GM18499 (cell line): ENCODE measurements at regions not wholly inside any gene's neighbourhood (a gene's known extent, or its start where the extent isn't known, plus 50 kb on each side); places are given as distances from the start of the nearest gene placed in this dataset.

ENCODE experiments used
- ATAC-seq: cut with Tn5 transposase; IDR thresholded peaks from one replicate; pipeline ENCODE4 v1.9.1; 2021; ENCODE audit warnings: moderate number of reproducible peaks; ENCODE audit not compliant: insufficient read depth, unreplicated experiment

DNA sequence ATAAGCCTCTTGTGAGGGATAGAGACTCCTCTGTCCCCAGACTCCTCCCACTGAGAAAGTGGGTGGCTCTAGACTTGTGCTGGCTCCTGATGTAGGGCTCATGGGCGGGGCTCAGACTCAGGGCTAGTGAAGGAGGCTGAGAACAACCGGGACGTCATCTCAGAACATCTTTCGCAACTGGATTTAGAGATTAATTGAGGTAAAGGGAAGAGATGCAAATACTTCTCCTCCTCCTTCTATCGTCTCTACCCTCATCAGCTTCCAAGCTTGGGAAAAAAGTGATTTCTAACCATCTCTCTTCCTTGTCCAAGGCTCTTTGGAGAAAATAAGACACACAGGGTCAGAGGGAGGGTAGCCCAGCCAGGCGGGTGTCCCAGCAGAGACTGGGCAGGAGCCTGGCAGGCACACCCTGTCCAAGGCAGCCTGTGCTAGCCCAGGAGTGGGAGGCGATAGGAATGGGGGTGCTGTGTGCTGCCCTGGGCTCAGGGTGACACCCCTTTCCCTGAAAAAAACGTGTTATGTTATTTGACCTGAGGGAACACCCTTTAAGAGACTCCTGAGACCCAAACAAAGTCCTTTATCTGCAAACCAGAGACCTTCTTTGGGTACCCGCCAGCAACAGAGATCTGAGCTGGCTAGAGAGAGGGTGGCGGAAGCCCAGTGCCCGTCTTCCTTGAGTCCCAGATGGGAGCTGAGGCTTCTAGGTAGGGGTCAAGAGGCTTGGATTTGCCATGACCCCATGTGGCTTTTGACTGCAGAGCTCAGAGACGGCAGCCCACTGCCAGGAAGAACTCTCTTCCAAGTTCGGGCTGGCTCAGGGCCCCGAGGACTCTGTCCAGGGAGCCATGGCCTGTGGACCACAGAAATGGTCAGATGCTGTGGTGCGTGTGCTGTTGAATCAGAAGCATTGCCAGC lies 160.9 kb downstream of the ADAMTS15 start:
- ATAC-seq, result no peak

DNA sequence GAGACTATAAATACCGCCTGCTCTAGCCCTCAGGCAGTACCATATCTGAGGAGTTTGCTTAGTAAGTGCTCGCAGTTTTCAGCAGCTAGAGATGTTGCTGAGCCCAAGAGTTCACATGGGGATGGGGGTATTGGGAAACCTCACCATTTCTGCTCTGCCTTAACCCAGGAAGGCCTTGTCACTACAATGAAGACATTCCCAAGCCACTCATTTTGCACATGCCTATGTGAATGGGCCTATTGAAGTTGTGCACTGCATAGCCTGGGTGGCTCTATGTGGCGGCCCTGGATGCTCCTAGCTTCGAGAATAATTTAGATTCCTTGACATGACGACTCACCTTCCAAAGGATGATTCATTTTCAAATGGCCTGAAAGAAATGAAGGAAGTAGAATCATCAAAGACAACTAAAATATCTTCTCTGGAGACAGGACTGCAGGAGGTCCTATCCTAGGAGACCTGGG lies 163.4 kb downstream of the ADAMTS15 start:
- no peak for ATAC-seq

DNA sequence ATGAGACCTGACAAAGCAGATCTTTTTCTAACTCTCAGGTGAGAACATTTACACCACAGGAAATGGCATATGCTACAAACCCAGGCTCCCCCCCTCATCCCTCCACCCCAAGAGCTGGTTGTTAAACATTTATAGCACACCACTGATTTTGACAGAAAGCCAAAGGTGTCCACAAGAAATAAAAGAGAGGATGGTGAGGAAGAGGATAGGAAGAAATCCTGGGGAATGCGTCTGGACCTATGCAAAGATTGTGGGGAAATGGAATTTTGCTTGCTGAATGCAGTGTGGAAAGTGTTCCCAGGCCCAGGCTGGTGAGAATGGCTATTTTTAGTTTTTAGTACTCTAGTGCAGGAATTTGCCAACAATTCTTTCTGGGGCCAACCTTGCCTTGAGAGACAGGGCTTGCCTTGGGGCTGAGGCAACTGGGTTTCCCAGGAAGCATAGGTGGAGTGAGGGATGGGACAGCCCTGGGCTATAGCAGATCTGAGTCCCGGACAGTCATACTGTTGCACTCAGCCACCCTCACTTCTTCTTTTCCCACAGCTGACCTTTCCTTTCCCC lies 163.9 kb downstream of the ADAMTS15 start:
- no peak for ATAC-seq

DNA sequence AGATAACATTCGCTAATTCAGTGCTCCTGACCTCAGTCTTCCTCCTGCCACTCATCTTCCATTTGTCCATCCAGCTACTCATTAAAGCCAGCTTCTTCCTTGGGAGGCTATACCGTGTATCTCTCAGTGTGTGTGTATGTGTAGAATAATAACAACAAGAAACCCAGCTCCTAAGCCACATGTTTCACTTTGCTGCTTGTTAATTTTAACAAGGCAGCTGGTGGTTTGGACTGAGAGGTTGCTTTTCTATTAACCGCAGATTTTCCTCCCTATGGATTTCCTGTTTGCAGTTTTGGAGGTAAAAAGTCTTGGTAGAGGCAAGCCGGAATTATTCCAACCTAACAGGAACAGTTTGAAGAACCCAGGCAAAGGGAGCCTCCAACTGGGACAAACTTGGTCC lies 165.0 kb downstream of the ADAMTS15 start:
- no peak for ATAC-seq

DNA sequence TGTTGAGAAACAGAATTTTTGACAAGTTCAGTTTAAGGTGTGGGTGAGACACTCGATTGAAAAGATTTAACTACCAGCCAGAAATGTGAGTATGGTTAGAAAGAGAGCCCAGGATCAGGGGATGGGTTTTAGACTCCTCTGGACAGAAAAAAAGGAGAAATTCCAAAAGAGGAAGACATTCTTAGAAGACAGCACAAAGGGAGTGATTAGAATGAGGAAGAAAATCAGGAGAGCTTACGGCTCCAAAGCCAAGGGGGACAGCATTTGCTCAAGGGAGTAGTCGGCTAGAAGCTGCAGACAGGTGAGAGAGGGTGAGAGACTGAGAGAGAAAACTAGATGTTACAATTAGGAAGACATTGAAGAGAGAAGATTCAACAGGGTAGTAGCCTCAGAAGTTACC lies 166.1 kb downstream of the ADAMTS15 start:
- ATAC-seq, result no peak

DNA sequence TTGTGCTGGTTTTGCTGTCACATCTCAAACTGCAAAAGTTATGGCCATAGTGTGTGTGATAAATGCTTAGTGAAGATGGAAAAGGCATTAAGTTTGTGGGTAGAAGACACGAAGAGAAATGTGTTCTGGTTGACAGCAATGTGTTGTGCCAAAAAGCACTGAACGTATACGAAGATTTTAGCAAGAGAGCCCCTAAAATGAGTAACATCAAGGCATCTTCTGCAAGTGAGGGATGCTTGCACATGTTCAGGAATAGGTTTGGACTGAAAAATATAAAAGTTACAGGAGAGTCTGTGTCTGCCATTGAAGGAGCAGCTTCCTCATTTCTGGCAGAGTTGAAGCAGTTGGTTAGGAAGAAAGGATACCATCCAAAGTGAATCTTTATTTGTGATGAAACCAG lies 167.1 kb downstream of the ADAMTS15 start:
- ATAC-seq, result no peak

DNA sequence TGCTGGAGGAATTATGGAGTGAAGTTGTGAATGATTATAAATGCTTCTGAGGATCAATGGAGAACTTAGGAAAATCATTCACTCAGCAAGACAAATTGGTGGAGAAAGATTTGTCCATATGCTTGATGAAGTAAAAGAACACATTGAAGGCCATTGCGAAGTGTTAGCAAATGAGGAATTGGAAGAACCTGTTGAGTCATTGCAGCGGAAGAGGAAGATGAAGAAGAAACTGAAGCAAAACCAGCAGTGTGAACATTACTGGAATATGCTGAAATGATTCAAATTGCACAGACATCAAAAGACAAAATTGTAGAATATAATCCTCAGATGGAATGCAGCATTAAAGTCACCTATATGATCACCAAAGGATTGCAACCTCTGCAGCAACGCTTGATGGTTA lies 168.1 kb downstream of the ADAMTS15 start:
- no peak for ATAC-seq

DNA sequence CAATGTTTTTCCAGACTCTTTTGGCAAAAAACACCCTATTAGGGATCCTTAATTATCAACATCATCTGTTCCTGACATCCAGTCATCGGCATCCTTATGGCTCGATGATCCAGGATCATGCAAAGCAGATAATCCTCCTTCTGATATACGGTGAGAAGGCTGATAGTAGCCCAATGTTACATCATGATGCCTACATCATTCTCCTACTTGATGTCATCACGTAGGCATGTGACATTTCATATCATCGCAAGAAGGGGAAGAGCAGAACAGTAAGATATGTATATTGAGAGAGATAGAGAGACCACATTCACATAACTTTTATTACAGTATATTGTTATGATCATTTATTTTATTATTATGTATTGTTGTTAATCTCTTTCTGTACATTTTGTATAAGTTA lies 168.6 kb downstream of the ADAMTS15 start:
- ATAC-seq, result no peak

DNA sequence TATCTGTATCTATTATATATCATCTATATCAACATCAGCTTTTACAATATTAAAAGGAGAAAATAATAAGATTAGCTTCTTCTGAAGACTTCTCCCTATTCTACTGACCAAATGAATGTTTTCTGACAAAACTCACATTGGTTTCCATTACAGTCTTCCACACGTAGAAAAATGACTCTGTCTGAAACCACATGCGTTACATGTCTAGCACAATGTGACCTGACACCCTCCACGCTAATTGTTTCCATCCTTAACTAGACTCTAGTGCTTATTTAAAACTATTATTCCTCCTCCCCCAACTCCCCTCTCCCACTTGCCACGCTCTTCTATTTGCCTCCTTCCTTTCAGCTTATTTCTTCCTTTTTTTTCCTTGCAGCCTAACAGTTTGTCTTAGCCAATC lies 172.1 kb downstream of the ADAMTS15 start:
- no peak for ATAC-seq

DNA sequence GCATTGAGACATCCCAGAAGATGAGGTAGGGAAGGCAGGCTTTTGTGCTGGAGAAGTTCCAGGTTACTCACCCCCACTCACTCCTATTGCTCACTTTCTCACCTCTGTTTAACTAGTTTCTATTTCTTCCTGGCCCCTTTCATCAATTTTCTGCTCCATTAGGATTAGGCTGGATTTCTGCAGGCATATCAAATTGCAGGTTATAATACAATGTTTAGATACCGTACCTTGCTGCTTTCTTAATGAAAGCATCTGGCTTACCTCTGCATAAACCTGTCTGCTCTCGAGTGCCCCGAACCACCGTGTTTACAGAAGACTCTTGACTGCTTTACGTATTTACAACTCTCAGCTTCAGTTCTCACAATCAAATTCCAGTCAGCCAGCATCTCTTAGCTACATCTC lies 173.7 kb downstream of the ADAMTS15 start:
- ATAC-seq, result no peak

DNA sequence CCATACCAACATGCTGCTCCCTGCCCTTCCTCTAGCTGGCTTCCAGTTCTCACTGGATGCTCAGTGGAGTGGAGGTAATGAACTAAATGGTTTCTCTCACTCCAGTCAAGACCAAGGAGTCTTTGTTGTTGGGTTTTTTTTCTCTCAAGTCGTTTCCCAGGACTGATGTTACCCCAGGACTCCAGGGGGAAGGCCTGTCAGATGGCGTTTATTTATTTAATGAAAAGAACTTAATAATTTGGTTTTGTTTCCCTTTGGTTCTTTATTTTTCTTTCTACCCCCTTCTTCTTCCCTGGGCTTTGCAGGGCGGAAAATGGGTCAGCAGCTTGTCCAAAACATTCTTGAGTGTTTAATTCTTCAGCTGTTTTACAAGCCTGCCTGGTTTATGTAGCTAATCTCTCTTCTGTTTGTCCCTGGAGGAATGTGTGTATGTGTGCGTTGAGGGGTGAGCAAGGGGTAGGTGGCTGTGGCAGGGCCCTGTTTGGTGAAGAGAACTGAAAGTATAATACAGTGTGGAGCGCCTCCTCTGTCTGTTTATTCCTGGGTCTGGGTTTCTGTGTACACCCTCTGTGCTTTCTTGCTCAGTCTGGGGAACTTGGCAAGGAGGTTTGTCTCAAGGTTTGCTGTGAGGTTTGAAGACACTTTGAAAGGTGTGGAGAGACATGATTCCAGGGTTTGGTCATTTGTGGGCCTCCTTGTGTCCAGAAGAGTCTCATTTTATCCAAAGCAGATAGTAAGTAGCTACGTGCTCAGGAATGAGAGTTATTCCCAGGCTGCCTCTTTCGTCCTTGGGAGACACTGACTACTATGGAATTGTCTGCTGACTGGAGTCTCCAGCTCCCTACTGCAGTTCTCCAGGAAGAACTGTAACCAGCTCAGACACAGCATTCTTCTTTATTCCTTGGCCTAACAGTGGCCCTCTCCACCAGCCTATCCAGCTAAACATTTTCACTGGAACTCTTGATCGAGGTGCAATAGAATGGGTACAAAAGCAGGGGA lies 175.5 kb downstream of the ADAMTS15 start:
- ATAC-seq, result no peak

DNA sequence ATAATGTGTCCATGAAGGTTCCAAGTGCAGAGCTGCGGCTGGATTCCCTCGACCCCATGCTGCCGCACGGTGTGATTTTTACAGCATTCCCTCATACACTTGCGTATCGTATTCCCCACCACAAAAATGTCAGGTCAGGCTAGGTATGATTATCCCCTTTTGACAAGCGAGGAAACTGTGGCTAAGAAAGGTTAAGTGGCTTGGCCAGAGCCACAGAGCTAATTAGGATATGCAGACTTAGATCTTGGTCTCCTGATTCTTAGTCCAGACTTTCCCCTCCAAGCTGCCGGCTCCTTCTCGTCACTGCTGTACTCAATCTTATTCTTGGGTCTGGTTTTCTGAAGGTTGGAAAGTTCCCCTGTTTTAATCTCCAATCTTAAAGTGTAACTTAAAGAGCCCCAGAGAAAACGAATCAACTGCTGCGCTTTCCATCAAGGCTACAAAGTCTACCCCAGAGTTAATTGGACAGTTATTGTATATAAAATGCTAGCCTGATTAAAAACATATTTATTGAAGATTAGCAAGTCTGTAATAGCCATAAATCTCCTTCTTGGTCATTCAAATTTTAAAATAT lies 176.6 kb downstream of the ADAMTS15 start:
- ATAC-seq, result no peak

DNA sequence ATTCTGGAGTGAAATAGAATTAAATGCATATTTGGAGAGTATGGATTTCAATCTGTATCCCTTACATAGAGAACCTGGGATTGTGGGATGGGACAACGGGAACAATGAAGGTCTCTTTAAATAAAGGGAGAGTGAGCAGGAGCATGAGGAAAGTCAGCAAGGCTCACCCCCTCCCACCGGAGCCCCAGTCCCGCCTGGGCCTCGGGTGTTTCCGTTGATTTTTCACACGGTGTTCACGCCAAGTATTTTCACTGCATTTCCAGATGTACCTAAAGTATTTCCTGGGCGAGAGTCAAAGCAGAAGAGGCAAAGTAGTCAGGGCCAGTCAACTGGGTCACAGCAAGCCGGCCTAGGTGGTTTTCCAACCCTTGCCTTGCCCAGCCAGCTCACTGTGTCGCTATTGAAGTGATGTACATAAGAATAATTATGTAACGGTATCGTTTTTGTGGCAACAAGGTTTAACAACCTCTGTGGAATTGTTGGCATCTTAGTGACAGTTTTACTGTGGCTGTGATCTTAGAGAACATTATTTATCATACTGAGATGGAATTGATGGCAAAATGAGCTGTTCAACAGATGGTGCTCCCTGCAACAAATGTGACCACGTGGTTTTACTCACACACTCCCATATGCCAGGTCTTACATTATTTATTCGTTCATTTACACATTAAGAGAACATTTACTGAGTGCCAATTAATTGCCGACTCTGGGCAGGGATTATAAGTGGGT lies 177.3 kb downstream of the ADAMTS15 start:
- ATAC-seq, result no peak

DNA sequence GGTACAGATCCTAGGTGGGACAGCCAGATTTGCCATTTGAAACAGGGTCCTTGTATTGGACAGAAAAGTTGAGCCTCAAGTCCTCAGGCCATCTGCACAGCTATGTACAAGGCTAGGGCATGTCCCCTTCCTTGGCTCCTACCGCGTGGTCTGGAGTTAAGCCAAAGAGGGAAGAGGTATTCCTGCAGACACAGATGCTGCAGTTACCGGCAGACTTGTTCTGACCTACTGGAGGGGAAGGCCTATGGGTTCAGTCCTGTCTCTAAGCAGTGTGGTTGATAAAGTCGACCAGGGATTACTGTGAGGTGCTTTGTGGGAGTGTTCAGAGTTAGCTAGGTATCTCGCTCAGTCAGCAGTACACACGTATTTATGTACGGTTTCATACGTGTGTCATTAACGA lies 180.6 kb downstream of the ADAMTS15 start:
- ATAC-seq, result no peak

DNA sequence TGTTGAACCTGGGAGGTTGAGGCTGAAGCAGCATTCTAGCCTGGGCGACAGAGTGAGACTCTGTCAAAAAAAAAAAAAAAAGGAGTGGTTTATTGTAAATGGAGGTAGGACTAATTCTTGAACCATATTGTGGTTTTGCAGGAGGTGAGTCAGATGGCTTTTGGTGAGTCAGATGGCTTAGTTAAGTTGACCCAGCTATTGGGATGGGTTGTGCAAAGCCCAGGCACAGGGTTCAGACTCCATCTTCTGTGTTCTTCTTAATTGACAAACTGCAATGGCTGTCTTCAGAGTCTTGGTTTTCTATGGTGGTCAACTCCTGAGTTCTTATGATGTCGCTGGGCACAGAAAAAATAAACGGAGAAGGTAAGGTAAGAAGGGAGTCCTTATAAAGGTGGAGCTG lies 182.7 kb downstream of the ADAMTS15 start:
- no peak for ATAC-seq

DNA sequence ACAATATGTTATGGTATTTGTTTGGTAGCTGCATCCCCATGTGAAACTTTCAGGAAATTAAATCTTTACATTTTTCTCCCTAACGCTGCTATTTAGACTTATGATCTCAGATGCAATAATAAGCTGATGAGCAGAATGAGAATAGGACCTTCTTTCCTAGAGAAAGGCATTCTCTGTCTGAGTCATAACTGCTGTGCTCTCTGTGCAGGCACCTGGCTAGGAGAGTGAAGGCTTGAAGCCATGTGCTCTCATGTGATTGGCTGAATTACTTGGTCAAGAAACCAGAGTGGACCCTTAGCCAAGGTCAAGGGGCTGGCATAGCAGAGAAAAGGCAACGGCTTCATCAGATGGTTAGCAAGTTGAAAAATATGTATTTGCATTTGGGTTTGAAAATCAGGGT lies 185.0 kb downstream of the ADAMTS15 start:
- ATAC-seq, result no peak

DNA sequence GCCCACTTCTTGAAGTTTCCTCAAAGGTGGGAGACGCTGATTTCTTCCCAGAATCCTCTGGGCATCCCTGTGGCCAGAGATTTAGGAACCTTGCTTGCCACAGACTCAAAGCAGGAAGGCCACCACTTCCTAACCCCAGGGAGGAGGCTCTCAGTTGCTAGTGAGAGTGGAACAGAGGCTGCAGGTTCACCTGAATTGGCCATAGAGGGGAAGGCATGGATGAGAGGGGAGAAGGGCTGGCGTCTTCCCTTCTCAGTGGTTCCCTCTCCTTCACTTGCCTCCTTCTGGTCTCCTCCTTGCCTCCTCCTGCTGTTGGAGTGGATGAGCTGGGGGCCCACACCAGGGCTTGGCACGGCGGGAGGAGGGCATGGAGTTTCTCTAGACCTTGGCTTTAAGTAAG lies 185.7 kb downstream of the ADAMTS15 start:
- ATAC-seq, result no peak

DNA sequence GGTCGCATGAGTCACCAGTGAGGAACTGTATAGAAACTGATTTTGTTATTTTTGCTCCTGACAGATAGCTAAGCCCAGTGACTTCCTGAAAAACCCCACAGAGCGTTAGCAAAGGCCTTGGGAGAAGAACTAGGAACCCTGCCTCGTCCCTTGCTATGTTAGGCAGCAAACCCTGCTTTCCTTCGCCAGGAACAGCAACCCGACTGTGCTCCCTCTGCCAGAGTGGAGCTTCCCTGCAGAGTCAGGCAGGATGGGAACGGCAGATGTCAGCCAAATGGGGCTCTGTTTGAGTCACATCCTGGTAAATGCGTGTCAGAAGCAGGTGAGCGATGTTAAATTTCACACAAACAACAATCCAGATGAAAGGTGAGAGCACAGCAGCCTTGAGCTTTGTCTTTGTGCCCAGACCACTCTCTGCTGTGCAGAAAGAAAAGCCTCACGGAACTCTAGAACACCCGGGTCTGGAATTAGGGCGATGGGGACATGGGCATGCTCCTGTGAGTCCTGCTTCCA lies 186.6 kb downstream of the ADAMTS15 start:
- no peak for ATAC-seq

DNA sequence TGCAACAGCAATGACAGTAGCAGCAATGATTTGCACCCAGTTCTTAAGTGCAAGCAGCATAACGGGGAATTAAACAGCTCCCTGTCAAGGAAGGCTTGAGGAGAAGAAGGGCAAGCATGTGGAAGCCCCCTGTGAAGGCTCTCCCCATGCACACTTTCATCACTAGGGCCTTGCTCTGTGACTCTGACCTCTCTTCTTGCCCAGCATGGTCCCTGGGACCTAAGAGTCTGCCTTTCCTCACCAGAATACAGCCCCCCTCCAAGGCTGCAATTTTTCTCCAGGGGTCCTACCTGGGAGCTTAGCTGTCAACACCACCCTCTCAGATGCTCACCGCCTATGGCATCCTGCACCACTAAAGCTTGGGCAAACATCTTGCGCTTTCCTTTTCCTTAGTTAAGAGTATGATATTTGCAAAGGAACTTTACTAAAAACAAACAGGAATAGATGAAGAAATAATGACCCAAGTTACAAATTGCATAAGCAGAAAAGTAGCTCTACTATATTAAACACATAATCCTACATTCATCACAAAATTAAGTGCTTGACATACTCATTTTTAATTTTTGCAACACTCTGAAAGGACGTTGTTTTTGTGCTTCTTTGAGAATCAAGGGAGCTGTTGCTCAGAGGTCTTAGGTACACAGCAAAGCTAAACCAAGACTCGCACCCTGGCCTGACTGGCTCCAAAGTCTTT lies 187.6 kb downstream of the ADAMTS15 start:
- ATAC-seq, result no peak
